ENCODE measurements at regions not wholly inside any gene's neighbourhood (a gene's known extent, or its start where the extent isn't known, plus 50 kb on each side); places are given as distances from the start of the nearest gene placed in this dataset.

GRCh38 chr2:183605440-183605839 is 481.2 kb downstream of the NUP35 start:
- TF ChIP-seq EZH2 (IDR thresholded peaks at IDR 0.05) (no peak), SP1 (IDR thresholded peaks at IDR 0.05; ENCODE audit: low read depth) (no peak), CEBPB (IDR thresholded peaks at IDR 0.05; ENCODE audit: low read depth) (no peak), CTCF (IDR thresholded peaks at IDR 0.05 in 2 of 3, conservative IDR thresholded peaks at IDR 0.05 in 1 of 3; ENCODE audit: borderline replicate concordance in 1 of 3, insufficient read depth in 1 of 3, low read depth in 2 of 3, low read length in 2 of 3) (no peak), POLR2A (IDR thresholded peaks at IDR 0.05; ENCODE audit: borderline replicate concordance, extremely low read depth, insufficient read depth, insufficient read length) (no peak), REST (IDR thresholded peaks at IDR 0.05; ENCODE audit: low read depth) (no peak), MAX (IDR thresholded peaks at IDR 0.05) (no peak), POLR2AphosphoS5 (IDR thresholded peaks at IDR 0.05; ENCODE audit: low read depth, low read length) (no peak), RAD21 (IDR thresholded peaks at IDR 0.05; ENCODE audit: low read depth) (no peak)
